GOT3 (cell line): ENCODE measurements at regions not wholly inside any gene's neighbourhood (a gene's known extent, or its start where the extent isn't known, plus 50 kb on each side); places are given as distances from the start of the nearest gene placed in this dataset.

Source experiments
- DNase-seq: peaks from one replicate; lab custom pipeline; 2025; ENCODE audit warnings: mixed read lengths; lab: John Stamatoyannopoulos, UW

GRCh38 chr5:54927097-54927746 is 58.2 kb downstream of the ESM1 start:
- DNase-seq: no peak

- no peak for DNase-seq
Observed at GRCh38 chr5:54924487-54924886, 60.9 kb downstream of the ESM1 start.

DNA sequence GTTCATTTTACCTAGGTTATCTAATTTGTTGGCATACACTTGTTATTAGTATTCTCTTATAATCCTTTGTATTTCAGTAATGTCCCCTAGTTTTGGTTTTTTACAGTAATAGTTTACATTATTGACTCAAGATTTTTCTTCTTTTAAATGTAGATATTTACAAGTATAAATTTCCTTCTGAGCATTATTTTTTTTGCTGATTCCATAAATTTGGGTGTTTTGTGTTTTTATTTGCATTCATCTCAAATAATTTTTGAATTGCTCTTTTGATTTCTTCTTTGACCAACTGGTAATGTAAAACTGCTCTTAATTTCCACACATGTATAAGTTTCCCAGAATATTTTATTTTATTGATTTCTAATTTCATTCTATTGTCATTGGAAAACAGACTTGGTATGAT is 68.1 kb downstream of the ESM1 start:
- no peak for DNase-seq

DNA sequence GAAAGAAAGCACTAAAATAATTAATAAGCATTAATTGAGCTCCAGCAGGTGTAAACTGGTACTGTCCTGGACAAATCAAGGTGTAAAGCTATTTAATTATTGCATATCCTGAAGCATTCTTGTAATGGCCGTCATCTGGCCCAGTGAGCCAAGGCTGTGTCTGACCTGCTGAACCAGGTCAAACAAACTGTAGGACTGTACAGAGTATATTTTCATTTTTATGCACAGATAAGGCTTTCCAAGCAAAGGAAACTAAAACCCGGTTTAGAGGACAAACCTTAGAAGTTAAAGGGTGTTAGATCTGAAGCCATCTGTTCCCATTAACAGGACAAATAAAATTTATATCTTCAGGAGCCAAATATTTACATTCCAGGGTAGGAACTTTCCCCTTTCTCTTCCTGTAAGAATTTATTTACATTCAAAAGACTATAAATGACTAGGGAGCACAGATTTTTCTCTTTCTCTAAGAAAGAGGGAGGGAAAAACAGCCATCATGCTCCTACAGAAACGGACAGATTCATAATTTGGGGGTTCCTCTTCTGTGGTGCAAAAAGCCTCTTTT is 69.8 kb downstream of the ESM1 start:
- no peak for DNase-seq

DNA sequence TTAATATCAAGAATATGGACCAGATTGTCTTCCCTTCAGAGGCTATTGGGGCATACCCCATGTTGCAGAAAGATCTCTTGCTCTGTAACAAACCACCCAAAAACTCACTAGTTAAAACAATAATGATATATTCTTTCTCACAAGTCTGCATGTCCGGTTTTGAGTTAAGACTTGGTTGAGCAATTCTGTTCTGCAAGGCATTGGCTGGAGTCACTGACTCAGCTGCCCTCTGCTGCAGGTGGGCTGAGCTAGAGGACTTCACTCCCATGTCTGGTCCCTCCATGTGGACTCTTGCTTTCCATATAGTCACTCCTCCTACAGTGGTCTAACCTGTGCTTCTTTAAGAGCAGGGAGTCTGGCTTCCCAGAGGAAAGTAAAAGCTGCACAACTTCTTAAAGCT is 73.4 kb downstream of the ESM1 start:
- DNase-seq: no peak

GRCh38 chr5:54909911-54910870 is 75.2 kb downstream of the ESM1 start:
- DNase-seq: no peak

- DNase-seq: no peak
Observed at GRCh38 chr5:54908774-54909525, 76.4 kb downstream of the ESM1 start.

GRCh38 chr5:54905942-54906537 is 79.4 kb downstream of the ESM1 start:
- no peak for DNase-seq

DNA sequence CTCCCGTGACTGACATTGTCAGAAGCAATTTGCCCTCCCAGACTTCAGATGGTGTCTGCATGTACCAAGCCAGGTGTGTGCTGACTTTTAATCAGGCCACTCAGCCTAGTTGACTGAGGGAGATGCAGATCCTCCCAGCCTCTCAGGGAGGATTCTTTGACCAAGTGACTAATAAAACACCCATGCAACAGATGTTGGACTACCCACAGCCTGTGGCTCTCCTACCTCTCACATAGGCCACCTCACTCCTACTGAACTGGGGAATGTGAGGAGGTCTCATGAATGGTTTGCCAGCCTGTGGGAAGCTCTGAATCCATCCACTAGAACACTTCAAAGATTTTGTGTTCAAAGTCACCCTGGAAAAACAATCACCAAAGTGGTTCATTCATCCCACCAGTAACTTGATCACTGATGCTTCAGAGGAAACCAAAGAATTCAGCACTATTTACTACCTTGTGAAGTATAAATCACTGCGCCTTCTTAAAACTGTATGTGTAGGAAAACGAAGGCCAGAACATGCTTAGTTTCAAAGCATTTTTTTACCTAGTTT is 80.1 kb downstream of the ESM1 start:
- DNase-seq: no peak

- no peak for DNase-seq
Observed at GRCh38 chr5:54904425-54904824, 81.0 kb downstream of the ESM1 start.

DNA sequence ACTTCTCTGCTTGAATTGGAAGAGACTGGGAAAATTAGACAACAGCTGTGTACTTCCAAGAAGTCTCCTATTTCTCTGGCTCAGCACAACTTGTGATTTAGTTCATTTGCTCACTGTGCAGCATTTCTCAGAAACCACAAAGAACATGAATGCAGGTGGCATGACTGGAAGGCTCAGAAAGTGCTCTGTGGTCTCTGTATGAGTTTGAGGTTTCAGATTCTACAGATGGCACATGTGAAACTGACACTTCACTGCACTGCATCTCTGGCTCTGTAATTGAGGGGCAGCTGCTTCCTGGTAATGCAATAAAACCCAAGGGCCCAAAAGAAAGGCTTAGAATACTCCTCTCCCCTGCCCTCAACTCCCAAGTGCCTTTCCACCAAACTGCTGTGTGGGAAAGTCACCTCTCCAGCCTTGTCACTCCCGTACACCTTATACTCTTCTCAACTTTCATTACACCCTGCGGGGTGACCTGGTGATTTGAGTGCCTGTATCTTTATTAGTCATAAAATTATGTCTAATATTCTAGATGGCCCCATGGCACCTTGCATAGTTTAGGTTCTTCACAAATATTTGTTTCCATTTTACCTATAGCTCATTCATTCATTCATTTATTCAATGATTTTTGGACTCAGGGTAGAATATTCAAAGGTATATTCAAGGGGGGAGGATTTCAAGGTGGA is 82.5 kb downstream of the ESM1 start:
- DNase-seq: no peak

- DNase-seq: no peak
Observed at GRCh38 chr5:54900984-54901725, 84.2 kb downstream of the ESM1 start.

DNA sequence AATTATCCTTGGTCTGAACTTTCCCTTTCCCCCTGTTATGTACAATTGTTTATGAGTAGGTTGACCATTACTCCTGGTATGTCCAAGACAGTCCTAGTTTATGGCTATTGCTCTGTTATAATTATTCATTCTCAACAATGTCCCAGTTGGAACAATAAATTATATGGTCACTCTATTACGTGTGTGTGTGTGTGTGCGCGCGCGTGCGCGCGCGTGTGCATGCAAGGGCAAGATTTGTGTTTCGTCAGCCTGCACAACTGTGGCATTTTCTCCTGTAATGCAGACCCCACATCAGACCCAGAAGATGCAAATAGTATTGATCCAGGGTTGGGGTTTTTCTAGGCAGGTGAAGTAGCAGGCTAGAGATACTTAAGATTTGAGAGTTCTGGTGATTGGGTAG is 88.4 kb downstream of the ESM1 start:
- no peak for DNase-seq

DNA sequence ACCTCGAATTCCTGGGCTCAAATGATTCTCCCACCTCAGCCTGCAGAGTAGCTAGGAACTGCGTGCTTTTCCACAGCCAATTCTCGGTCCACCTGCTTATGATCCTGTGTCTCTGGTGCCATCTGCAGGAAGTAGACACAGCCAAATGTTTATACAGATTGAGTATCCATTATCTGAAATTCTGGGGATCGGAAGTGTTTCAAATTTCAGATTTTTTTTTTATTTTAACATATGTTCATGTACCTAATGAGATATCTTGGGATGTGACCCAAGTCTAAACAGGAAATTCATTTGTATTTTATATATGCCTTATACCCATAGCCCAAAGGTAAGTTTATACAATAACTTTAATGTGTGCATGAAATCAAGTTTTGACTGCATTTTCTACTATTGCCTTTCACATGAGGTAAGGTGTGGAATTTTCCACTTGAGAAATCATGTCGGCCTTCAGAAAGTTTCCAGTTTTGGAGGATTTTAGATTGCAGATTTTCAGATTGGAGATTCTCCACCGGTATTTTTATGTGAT is 89.5 kb downstream of the ESM1 start:
- no peak for DNase-seq

DNA sequence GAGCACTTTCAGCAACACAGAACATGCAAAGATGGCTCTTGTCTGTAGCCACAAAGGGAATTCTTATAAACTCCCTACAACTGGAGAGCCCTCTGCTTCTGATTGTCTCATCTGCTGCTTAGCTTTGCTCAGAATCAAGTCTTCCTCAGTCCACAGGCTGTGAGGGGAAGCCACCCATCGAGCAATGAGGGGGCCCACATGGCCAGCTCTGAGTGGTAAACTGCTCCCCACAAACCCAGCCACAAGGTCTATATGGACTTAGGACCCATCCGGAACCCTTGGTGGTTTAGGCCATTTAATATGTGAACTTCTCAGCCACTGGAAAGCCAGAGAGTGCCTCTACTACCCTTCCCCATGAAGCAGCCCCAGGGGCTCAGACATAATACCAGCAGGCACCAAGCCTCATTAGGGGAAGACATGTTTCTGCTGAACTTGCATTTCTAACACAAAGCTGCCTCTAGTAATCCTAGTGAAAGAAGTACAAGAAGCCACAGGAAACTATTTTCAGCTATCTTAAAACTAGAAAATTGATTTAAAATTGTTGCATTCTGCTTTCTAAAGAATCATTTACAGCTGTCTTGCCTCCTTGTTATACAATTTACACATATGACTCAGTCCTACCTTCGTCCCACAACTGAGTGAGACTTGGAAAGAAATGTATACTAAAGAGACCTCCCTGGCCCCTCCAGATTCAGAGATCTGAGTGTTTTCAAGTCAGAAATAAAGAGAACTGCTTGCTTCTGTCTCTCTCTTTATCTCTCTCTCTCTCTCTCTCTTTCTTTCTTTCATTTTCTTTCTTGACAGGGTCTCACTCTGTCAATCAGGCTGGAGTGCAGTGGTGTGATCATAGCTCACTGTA is 90.2 kb downstream of the ESM1 start:
- no peak for DNase-seq

- no peak for DNase-seq
Observed at GRCh38 chr5:54889826-54890225, 95.6 kb downstream of the ESM1 start.

DNA sequence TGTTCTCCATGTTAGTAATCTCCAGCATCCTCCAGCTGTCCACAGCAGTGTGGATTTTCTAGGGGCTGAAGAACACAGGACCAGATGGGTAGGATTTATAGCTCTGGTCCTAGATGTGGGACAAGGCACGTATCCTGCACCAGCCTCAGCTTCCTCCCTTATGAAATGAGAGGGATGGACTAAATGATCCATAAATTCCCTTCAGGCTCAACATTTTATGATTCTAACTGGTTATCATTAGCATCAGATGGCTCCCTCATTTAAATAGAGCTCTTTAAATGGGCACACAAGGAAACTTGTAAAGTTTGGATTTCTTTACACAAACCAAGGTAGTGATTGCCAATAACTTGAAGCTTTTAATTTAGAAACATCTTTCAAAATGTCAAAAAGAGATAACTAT is 97.7 kb downstream of the ESM1 start:
- DNase-seq: no peak

DNA sequence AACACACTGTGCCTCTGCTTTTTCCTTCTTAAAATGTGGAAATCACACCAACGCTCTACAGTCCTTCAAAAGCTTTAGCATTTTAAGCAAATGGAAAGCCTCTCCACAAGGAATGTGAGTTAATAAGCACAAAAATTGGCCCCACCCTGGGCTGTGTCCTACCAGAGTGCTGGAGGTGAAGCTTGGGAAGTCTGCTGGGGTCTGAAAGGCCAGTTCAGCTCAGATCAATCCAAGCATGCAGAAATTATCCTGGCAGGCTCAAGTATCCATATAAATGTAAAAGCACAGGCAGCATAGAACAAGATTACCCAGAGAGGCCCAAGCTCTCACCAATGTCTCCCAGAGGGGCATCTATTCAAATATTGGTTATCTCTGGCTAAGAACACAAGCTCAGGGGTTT is 98.5 kb downstream of the ESM1 start:
- DNase-seq: no peak

- no peak for DNase-seq
Observed at GRCh38 chr5:54885636-54886035, 99.8 kb downstream of the ESM1 start.
